HG03439 (cell line): ENCODE measurements at regions not wholly inside any gene's neighbourhood (a gene's known extent, or its start where the extent isn't known, plus 50 kb on each side); places are given as distances from the start of the nearest gene placed in this dataset.
"Not testable (repeated sequence)": the region's sequence is repeated elsewhere in the genome, so short reads cannot be mapped to it uniquely, and the experiment has no call there.

Experiments
- ATAC-seq: cut with Tn5 transposase; IDR thresholded peaks from one replicate; pipeline ENCODE4 v1.9.1; 2021; ENCODE audit warnings: mild to moderate bottlenecking, moderate library complexity; ENCODE audit not compliant: unreplicated experiment

DNA sequence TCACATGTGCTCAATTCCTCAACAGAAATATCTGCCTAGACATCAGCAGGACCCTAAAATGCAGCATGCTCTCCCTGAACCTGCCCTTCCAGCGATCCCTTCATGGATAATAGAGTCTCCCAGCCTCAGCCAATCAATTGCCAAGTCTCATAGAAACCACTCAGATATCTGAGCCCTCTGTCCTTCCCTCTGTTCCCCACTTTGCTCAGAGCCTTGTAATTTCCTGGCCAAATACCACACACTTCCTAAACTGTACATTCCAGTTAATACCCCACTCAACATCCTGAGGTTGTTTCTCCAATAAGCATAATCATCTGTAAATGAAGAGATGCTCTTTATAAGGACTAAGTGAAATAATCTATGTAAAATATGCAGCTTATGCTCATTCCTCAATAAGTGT is 59.3 kb upstream of the PTGFRN start:
- no peak for ATAC-seq

GRCh38 chr1:116851189-116851588 is 58.5 kb upstream of the PTGFRN start:
- ATAC-seq: not testable (repeated sequence)

- ATAC-seq: no peak
These were observed 57.9 kb upstream of the PTGFRN start for GRCh38 chr1:116851846-116852245.

DNA sequence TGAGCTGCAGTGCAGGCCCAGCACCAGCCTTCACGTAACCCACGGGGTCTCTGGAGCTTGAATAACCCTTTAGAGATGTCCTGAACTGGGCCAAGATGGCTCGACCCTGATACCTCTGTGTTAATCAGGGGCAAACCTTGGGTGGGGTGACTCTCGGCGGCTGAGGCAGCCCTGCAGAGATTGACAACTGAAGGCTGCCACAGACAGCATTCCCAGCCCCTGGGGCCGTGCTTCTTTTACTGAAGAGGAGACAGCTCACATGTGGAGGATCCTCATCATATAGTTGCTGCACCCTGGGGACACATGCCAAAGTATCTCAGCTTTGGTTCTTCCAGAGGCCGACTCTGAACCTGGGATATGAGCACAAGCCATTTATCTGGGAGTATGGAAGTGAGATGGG is 57.3 kb upstream of the PTGFRN start:
- ATAC-seq: no peak

DNA sequence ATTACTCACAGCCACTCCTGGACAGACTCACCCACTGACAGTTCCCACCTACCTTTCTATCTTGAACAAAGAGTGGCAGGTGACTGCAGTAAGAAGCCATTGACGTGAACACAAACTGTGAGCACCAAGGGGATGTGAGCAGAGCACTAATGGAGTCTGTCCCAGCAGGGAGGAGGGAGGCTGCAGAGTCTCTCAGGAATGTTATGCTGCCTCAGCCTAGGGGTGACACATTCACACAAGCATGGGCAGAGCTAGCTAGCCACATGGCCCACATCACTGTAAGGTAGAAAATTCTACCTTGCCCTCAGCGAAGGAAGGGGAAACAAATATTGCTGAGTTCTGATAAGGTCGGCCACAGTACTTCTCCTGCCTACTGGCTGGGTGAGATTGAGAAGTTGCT is 56.8 kb upstream of the PTGFRN start:
- no peak for ATAC-seq

- no peak for ATAC-seq
These were observed 55.9 kb upstream of the PTGFRN start for GRCh38 chr1:116853680-116854402.

- ATAC-seq: no peak
These were observed 55.4 kb upstream of the PTGFRN start for GRCh38 chr1:116854403-116854690.

GRCh38 chr1:116854716-116855115 is 55.0 kb upstream of the PTGFRN start:
- ATAC-seq: no peak

- no peak for ATAC-seq
These were observed 54.5 kb upstream of the PTGFRN start for GRCh38 chr1:116855191-116855619.

GRCh38 chr1:116855773-116856201 is 53.9 kb upstream of the PTGFRN start:
- no peak for ATAC-seq

DNA sequence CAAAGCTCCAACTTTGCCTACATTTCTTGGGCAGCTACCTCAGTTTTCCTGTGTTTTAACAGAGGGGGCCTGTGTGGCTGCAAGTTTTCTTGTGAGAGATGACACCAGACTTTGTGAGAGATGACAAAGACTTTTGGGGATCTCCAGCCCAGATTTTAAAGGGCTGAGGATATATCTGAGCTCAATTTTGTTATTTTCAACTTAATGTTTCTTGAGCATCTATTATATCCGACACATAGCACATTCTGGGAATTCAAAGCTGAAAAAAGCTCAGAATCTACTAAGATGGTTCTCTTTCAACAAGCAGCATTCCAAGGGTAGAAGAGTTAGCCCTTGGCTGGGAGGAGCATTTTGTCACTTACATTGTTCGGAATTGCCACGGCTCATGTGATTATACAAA is 53.4 kb upstream of the PTGFRN start:
- no peak for ATAC-seq

- no peak for ATAC-seq
These were observed 52.6 kb upstream of the PTGFRN start for GRCh38 chr1:116857092-116857491.
